ENCODE measurements at regions not wholly inside any gene's neighbourhood (a gene's known extent, or its start where the extent isn't known, plus 50 kb on each side); places are given as distances from the start of the nearest gene placed in this dataset.

GRCh38 chr4:189255636-189256035, 685.0 kb upstream of the FRG1 start:
- no peaks in the 10 kb centered on the region for H3K36me3 ChIP-seq (ENCODE audit: insufficient read depth, low read length)
- H3K79me2 ChIP-seq (ENCODE audit: control insufficient read depth, insufficient read depth, low read length, unreplicated experiment), result no peaks in the 10 kb centered on the region
- H3K4me3 ChIP-seq (ENCODE audit: low read depth, low read length), result no peak overlapping the region
- no peak overlapping the region for H3K27ac ChIP-seq (ENCODE audit: low read depth, low read length)
- H3K4me1 ChIP-seq (ENCODE audit: control insufficient read depth, insufficient read depth, low read length, unreplicated experiment), result no peaks in the 10 kb centered on the region
- H2AFZ ChIP-seq (ENCODE audit: low read length, unreplicated experiment), result no peak overlapping the region
- no peaks in the 10 kb centered on the region for H3K27me3 ChIP-seq (ENCODE audit: insufficient read depth, low read length)

- no peak overlapping the region for H3K4me3 ChIP-seq (ENCODE audit: low read depth, low read length)
- H3K79me2 ChIP-seq (ENCODE audit: control insufficient read depth, insufficient read depth, low read length, unreplicated experiment), result no peaks in the 10 kb centered on the region
- H3K27ac ChIP-seq (ENCODE audit: low read depth, low read length), result no peak overlapping the region
- no peaks in the 10 kb centered on the region for H3K27me3 ChIP-seq (ENCODE audit: insufficient read depth, low read length)
- H2AFZ ChIP-seq (ENCODE audit: low read length, unreplicated experiment), result no peak overlapping the region
- H3K36me3 ChIP-seq (ENCODE audit: insufficient read depth, low read length), result no peaks in the 10 kb centered on the region
- no peaks in the 10 kb centered on the region for H3K4me1 ChIP-seq (ENCODE audit: control insufficient read depth, insufficient read depth, low read length, unreplicated experiment)
Measured at GRCh38 chr4:189261475-189261874, 679.2 kb upstream of the FRG1 start.

- no peaks in the 10 kb centered on the region for H3K36me3 ChIP-seq (ENCODE audit: insufficient read depth, low read length)
- H3K27ac ChIP-seq (ENCODE audit: low read depth, low read length), result no peak overlapping the region
- H3K79me2 ChIP-seq (ENCODE audit: control insufficient read depth, insufficient read depth, low read length, unreplicated experiment), result no peaks in the 10 kb centered on the region
- H3K4me3 ChIP-seq (ENCODE audit: low read depth, low read length), result no peak overlapping the region
- no peaks in the 10 kb centered on the region for H3K27me3 ChIP-seq (ENCODE audit: insufficient read depth, low read length)
- H3K4me1 ChIP-seq (ENCODE audit: control insufficient read depth, insufficient read depth, low read length, unreplicated experiment), result no peaks in the 10 kb centered on the region
- H2AFZ ChIP-seq (ENCODE audit: low read length, unreplicated experiment), result no peak overlapping the region
Measured at GRCh38 chr4:189265515-189265914, 675.2 kb upstream of the FRG1 start.

- no peak overlapping the region for H3K27ac ChIP-seq (ENCODE audit: low read depth, low read length)
- H3K4me1 ChIP-seq (ENCODE audit: control insufficient read depth, insufficient read depth, low read length, unreplicated experiment), result no peaks in the 10 kb centered on the region
- H3K36me3 ChIP-seq (ENCODE audit: insufficient read depth, low read length), result no peaks in the 10 kb centered on the region
- no peak overlapping the region for H2AFZ ChIP-seq (ENCODE audit: low read length, unreplicated experiment)
- no peaks in the 10 kb centered on the region for H3K27me3 ChIP-seq (ENCODE audit: insufficient read depth, low read length)
- no peak overlapping the region for H3K4me3 ChIP-seq (ENCODE audit: low read depth, low read length)
- H3K79me2 ChIP-seq (ENCODE audit: control insufficient read depth, insufficient read depth, low read length, unreplicated experiment), result no peaks in the 10 kb centered on the region
Measured at GRCh38 chr4:189267312-189267965, 673.2 kb upstream of the FRG1 start.

- no peaks in the 10 kb centered on the region for H3K79me2 ChIP-seq (ENCODE audit: control insufficient read depth, insufficient read depth, low read length, unreplicated experiment)
- no peak overlapping the region for H3K27ac ChIP-seq (ENCODE audit: low read depth, low read length)
- no peak overlapping the region for H2AFZ ChIP-seq (ENCODE audit: low read length, unreplicated experiment)
- H3K4me1 ChIP-seq (ENCODE audit: control insufficient read depth, insufficient read depth, low read length, unreplicated experiment), result no peaks in the 10 kb centered on the region
- H3K27me3 ChIP-seq (ENCODE audit: insufficient read depth, low read length), result no peaks in the 10 kb centered on the region
- no peak overlapping the region for H3K4me3 ChIP-seq (ENCODE audit: low read depth, low read length)
- H3K36me3 ChIP-seq (ENCODE audit: insufficient read depth, low read length), result no peaks in the 10 kb centered on the region
Measured at GRCh38 chr4:189278597-189279165, 662.0 kb upstream of the FRG1 start.

- no peaks in the 10 kb centered on the region for H3K79me2 ChIP-seq (ENCODE audit: control insufficient read depth, insufficient read depth, low read length, unreplicated experiment)
Measured at GRCh38 chr4:189279188-189279587, 661.5 kb upstream of the FRG1 start.

GRCh38 chr4:189285377-189285776, 655.3 kb upstream of the FRG1 start:
- Histone ChIP-seq H3K79me2 (ENCODE audit: control insufficient read depth, insufficient read depth, low read length, unreplicated experiment) (no peaks in the 10 kb centered on the region), H3K36me3 (ENCODE audit: insufficient read depth, low read length) (no peaks in the 10 kb centered on the region), H2AFZ (ENCODE audit: low read length, unreplicated experiment) (no peak overlapping the region), H3K27ac (ENCODE audit: low read depth, low read length) (no peak overlapping the region), H3K4me1 (ENCODE audit: control insufficient read depth, insufficient read depth, low read length, unreplicated experiment) (no peaks in the 10 kb centered on the region), H3K27me3 (ENCODE audit: insufficient read depth, low read length) (no peaks in the 10 kb centered on the region), H3K4me3 (ENCODE audit: low read depth, low read length) (no peak overlapping the region)

More at GRCh38 chr4:189279188-189279587, 661.5 kb upstream of the FRG1 start:
- no peak overlapping the region for H3K4me3 ChIP-seq (ENCODE audit: low read depth, low read length)
- no peaks in the 10 kb centered on the region for H3K27me3 ChIP-seq (ENCODE audit: insufficient read depth, low read length)
- H3K27ac ChIP-seq (ENCODE audit: low read depth, low read length), result no peak overlapping the region
- H2AFZ ChIP-seq (ENCODE audit: low read length, unreplicated experiment), result no peak overlapping the region
- H3K4me1 ChIP-seq (ENCODE audit: control insufficient read depth, insufficient read depth, low read length, unreplicated experiment), result no peaks in the 10 kb centered on the region
- H3K36me3 ChIP-seq (ENCODE audit: insufficient read depth, low read length), result no peaks in the 10 kb centered on the region

- Histone ChIP-seq H2AFZ (ENCODE audit: low read length, unreplicated experiment) (no peak overlapping the region), H3K4me3 (ENCODE audit: low read depth, low read length) (no peak overlapping the region), H3K27ac (ENCODE audit: low read depth, low read length) (no peak overlapping the region), H3K36me3 (ENCODE audit: insufficient read depth, low read length) (no peaks in the 10 kb centered on the region), H3K27me3 (ENCODE audit: insufficient read depth, low read length) (no peaks in the 10 kb centered on the region), H3K4me1 (ENCODE audit: control insufficient read depth, insufficient read depth, low read length, unreplicated experiment) (no peaks in the 10 kb centered on the region), H3K79me2 (ENCODE audit: control insufficient read depth, insufficient read depth, low read length, unreplicated experiment) (no peaks in the 10 kb centered on the region)
Measured at GRCh38 chr4:189291939-189292338, 648.7 kb upstream of the FRG1 start.

GRCh38 chr4:189293459-189293858, 647.2 kb upstream of the FRG1 start:
- Histone ChIP-seq H3K27me3 (ENCODE audit: insufficient read depth, low read length) (no peaks in the 10 kb centered on the region), H3K4me1 (ENCODE audit: control insufficient read depth, insufficient read depth, low read length, unreplicated experiment) (no peaks in the 10 kb centered on the region), H2AFZ (ENCODE audit: low read length, unreplicated experiment) (no peak overlapping the region), H3K27ac (ENCODE audit: low read depth, low read length) (no peak overlapping the region), H3K36me3 (ENCODE audit: insufficient read depth, low read length) (no peaks in the 10 kb centered on the region), H3K79me2 (ENCODE audit: control insufficient read depth, insufficient read depth, low read length, unreplicated experiment) (no peaks in the 10 kb centered on the region), H3K4me3 (ENCODE audit: low read depth, low read length) (no peak overlapping the region)

GRCh38 chr4:189294574-189294973, 646.1 kb upstream of the FRG1 start:
- Histone ChIP-seq H3K79me2 (ENCODE audit: control insufficient read depth, insufficient read depth, low read length, unreplicated experiment) (no peaks in the 10 kb centered on the region), H3K4me3 (ENCODE audit: low read depth, low read length) (no peak overlapping the region), H2AFZ (ENCODE audit: low read length, unreplicated experiment) (no peak overlapping the region), H3K27me3 (ENCODE audit: insufficient read depth, low read length) (no peaks in the 10 kb centered on the region), H3K4me1 (ENCODE audit: control insufficient read depth, insufficient read depth, low read length, unreplicated experiment) (no peaks in the 10 kb centered on the region), H3K27ac (ENCODE audit: low read depth, low read length) (no peak overlapping the region), H3K36me3 (ENCODE audit: insufficient read depth, low read length) (no peaks in the 10 kb centered on the region)

GRCh38 chr4:189299706-189300105, 641.0 kb upstream of the FRG1 start:
- no peaks in the 10 kb centered on the region for H3K27me3 ChIP-seq (ENCODE audit: insufficient read depth, low read length)
- H2AFZ ChIP-seq (ENCODE audit: low read length, unreplicated experiment), result no peak overlapping the region
- no peaks in the 10 kb centered on the region for H3K36me3 ChIP-seq (ENCODE audit: insufficient read depth, low read length)
- H3K27ac ChIP-seq (ENCODE audit: low read depth, low read length), result no peak overlapping the region
- H3K4me1 ChIP-seq (ENCODE audit: control insufficient read depth, insufficient read depth, low read length, unreplicated experiment), result no peaks in the 10 kb centered on the region
- H3K4me3 ChIP-seq (ENCODE audit: low read depth, low read length), result no peak overlapping the region
- no peaks in the 10 kb centered on the region for H3K79me2 ChIP-seq (ENCODE audit: control insufficient read depth, insufficient read depth, low read length, unreplicated experiment)
